ENCODE measurements at regions not wholly inside any gene's neighbourhood (a gene's known extent, or its start where the extent isn't known, plus 50 kb on each side); places are given as distances from the start of the nearest gene placed in this dataset.

- DNase-seq = no peak
Measured at GRCh38 chr2:236857781-236858180, 227.9 kb upstream of the COPS8 start.

DNA sequence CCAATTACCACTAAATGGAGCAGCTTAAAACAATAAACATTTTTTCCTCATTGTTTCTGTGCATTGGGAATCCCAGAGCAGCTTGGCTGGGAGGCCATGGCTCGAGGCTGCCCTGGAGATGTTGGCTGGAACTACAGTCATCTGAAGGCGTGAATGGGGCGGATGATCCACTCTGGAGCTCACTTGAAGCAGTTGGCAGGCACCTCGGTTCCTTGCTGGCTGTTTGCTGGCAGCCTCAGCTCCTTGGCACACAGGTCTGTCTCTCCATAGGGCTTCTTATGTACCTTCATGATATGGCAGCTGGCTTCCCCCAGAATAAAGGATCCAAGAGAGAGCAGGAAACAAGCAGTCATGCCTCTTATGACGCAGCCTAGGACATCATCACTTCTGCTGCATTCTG lies 227.0 kb upstream of the COPS8 start:
- no peak for DNase-seq

DNA sequence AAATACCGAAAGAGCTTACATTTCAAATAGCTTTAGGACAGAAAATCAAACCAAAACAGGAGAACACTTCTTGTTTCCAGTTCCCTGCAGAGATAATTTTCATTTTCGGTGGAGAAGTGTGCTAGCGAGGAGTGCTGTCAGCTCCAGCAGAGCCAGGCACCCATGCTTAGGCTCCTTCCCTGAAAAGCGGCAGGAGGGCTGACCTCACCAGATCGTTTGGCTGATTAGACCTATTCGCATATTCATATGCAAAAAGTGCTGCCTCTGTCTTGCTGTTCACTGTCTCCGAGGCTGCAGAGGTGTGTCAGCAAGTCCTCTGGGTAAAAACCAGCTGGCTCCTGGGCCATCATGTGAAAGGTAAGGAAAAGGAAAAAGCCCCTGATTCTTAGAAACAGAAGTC lies 225.8 kb upstream of the COPS8 start:
- DNase-seq = no peak

GRCh38 chr2:236861196-236861875 lies 224.4 kb upstream of the COPS8 start:
- DNase-seq = no peak

DNA sequence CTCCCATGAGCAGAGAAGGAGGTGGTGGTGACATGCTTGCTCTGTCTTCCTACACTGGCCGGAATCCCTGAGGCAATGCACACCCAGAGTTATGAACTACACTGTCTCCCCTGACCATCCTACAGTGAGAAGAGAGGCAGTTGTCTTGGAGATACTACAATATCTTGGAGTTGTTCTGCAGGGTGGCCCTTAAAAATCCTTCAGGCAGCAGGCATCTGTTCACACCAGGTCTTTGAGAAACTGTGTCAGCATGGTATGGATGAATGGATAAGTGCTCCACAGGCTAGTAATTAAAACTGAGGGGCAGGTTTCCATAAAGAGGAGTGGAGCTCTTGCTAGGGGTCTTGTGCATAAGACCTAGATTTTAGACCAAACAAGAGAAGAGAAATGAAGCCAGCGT lies 223.7 kb upstream of the COPS8 start:
- DNase-seq = no peak

GRCh38 chr2:236862526-236862925 lies 223.2 kb upstream of the COPS8 start:
- DNase-seq = no peak

DNA sequence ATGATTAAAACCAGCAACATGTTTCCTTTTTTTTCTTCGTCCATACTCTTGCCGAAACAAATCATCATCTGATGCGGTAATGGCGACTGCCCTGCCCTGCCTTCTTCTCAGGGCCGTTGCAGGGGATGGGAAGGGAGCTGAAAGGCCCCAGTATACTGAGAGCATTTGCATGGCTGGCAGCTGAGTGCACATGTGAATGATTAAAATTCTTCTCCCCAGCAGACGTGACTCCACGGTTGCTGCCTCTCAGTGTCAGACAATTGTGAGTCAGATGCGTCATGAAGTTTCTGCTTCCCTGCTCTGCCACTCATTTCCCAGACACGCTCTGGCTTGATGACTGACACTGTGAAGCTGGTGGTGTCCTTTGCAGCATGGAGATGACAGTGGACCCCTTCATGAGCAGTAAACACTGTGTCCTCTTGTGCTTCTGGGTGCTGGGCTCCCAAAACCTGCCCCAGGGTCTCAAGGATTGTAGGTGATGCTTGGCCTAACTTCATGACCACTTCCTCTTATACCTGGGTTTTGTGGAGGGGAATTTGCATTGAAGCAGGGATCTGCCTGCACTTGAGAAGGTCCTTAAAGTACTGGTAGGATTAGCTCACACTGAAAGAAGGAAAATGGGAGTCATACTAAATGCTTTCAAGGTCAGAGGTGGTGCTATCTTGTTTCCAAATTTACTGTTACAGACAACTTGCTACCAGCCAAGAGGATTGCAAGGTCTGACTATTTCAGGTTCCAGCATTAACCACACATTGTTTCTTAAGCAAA lies 222.5 kb upstream of the COPS8 start:
- no peak for DNase-seq

GRCh38 chr2:236863729-236864126 lies 222.0 kb upstream of the COPS8 start:
- no peak for DNase-seq

- DNase-seq = no peak
Measured at GRCh38 chr2:236865052-236865451, 220.6 kb upstream of the COPS8 start.

GRCh38 chr2:236866542-236867340 lies 218.9 kb upstream of the COPS8 start:
- no peak for DNase-seq

DNA sequence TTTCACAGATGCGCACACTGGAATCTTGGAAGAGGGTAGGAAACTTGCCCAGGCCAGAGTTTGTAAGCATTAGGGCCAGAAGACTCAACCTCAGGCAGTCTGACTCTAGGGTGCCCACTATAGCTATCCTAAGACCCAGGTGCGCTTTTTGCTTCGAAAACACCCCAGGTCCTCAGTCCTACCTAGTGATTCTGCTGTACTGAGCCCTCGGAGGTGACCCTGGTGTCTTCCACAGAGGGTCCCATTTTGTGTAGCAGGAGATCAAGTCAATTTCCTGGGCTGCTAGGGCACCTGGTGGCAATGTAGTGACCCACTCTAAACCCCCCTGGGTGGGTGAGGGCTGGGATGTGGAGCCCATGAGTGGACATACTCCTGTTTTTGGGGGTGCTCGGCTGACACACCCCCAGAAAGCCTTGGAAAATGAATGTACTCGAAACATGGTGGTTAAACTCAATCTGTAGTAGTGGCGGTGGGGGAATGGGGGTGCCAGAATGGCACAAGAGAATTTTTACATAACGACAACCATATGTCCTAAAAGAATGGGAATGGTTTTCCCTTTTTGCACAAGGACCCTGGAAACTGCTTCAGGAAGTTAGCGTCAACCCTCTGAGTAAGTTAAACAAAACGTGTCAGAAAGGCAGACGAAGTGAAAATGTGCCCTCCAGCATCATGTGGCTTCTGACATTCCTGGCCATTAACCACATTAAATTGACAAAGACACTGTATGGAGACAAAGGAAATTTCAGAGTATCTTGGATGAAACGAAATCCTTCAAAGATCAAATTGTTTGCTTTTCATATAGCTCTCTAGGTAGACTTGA lies 218.0 kb upstream of the COPS8 start:
- DNase-seq = no peak

DNA sequence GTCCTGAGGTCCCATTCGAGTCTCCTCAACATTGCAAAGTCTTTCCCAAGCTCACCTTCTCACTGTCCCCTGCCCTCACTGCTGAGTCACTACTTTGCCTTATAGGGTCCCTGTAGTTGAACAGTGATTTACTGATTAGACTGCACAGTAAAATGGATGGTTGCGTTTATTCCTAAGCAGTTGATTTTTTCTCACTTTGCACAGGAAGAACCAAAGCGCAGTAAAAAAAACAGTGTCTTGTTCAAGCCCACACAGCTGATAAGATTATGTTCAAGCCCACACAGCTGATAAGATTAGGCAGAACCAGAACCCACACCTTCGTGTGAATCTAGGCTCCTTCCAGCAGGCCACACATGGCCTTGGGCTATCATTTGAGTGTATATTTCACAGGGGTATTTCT lies 215.3 kb upstream of the COPS8 start:
- no peak for DNase-seq

- no peak for DNase-seq
Measured at GRCh38 chr2:236871500-236872001, 214.1 kb upstream of the COPS8 start.

DNA sequence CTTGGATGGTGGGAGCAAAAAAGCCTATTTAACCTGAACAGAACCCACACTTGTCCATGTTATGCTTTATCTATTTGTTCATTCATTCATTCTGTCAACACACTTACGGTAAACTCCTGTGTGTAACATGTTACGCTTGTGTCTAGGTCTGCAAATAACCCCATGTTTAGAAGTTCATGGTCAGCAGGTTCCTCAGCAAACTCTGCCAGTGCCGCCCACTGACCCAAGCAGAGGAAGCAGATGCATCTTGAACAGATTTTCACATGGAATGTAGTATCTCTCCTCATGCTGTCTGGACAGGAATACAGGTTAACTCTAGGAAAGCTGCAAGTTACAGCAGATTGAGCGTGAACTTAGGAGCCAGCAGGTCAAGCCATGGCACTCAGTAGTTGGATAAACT lies 213.7 kb upstream of the COPS8 start:
- DNase-seq = no peak

- DNase-seq = no peak
Measured at GRCh38 chr2:236872981-236873380, 212.7 kb upstream of the COPS8 start.

GRCh38 chr2:236873636-236874035 lies 212.1 kb upstream of the COPS8 start:
- no peak for DNase-seq

GRCh38 chr2:236874866-236875481 lies 210.7 kb upstream of the COPS8 start:
- no peak for DNase-seq

DNA sequence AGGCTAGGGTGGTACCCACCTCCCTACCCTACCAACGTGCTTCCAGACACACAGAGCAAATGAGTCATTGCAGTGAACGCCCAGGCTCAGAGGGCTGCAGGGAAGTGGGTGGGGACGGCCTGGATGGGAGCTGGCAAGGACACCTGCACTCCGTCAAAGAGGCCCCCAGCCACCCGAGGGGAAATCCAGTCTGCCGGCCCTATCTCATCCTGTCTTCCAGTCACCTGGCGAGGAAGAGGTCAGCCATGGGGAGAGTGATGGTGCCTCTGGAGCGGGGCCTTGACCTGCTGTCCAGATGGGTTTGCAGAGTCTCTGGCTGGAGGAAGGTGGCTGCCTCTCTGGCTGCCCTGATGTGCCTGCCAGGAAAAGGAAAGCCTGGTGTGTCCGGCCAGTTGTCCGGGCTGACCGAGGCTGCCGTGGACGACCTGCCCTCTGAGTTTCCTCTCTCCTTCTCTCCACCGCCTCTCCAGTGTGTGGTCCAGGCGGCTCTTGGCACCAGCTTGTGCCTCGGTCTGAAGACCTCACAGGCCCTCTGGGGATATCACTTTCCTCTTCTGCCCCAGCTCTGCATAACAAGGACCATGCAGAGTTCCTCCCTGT lies 209.7 kb upstream of the COPS8 start:
- no peak for DNase-seq

- DNase-seq = peak; percentile 59
Measured at GRCh38 chr2:236876642-236877041, 209.0 kb upstream of the COPS8 start.

DNA sequence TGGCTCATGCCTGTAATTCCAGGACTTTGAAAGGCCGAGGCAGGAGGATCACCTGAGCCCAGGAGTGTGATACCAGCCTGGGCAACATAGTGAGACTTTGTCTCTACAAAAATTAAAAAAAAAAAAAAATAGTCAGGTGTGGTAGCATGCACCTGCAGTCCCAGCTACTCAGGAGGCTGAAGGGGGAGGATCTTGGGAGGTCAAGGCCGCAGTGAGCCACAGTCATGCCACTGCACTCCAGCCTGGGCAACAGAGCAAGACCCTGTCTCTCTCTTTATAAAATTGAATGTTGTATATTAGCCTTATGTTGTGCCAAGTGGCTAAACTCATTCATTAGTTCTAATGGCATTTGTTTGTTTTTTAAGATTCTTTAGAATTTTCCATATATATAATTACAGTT lies 207.7 kb upstream of the COPS8 start:
- no peak for DNase-seq

GRCh38 chr2:236879416-236879963 lies 206.2 kb upstream of the COPS8 start:
- no peak for DNase-seq

DNA sequence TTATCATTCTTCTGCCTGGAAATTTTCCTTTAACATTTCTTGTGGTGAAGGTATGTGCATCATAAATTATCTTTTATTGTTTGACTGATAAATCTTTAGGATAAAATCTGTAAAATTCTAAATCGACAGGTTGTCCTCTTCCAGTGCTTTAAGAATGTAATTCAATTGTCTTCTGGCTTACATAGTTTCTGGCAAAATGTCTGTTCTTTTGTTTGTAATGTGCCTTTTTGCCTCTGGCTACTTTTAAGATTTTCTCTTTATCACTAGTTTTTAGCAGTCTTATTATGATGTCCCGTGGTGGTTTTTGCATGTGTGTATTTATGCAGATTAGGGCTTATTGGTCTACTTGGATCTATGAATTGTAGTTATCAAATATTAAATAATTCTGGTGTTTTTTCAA lies 203.6 kb upstream of the COPS8 start:
- no peak for DNase-seq

Measured in NCI-H345 (cell line).